ENCODE measurements at regions not wholly inside any gene's neighbourhood (a gene's known extent, or its start where the extent isn't known, plus 50 kb on each side); places are given as distances from the start of the nearest gene placed in this dataset.
"Not testable (repeated sequence)": the region's sequence is repeated elsewhere in the genome, so short reads cannot be mapped to it uniquely, and the experiment has no call there.

DNA sequence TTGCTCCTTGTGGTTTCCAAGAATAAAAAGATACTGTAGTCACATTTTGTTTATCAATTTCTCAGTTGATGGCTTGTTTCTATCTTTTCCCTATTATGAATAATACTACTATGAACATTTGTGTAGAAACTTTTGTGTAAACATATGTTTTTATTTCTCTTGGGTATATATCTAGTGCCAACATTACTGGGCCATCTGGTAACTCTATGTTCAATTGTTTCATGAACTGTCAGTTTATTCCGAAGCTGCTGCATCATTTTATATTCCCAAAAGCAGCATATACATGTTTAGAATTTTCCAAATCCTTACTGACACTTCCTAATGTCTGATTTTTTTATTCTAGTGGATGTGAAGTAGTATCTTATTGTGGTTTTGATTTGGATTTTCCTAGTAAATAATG, 737.6 kb upstream of the TMEFF2 start:
- no peak for TF ChIP-seq CTCF (IDR thresholded peaks at IDR 0.05)
- WGBS (ENCODE audit: insufficient coverage): no CpG with 5 or more reads among the region's 1 CpG
- no peak overlapping the region for H3K9ac ChIP-seq (ENCODE audit: insufficient read depth, low read length, poor library complexity, severe bottlenecking)
- Mint-ChIP-seq H3K4me3 (no peak overlapping the region), H3K4me1 (no peaks in the 10 kb centered on the region), H3K9me3 (peaks cover 2 to 18% (median 8%) of the 10 kb centered on the region in 7 donors), H3K27ac (no peak overlapping the region), H3K27me3 (ENCODE audit: low read depth in 3 of 3) (no peaks in the 10 kb centered on the region), H3K36me3 (no peaks in the 10 kb centered on the region)
- no peaks in the 10 kb centered on the region for H3K4me1 ChIP-seq (ENCODE audit: control insufficient read depth in 1 of 2, insufficient read depth in 2 of 2, low read length in 2 of 2)
- H3K4me2 ChIP-seq (replicated peaks; ENCODE audit: extremely low read depth, low read length, poor library complexity, severe bottlenecking): no peak overlapping the region
- H3K27me3 ChIP-seq (ENCODE audit: control insufficient read depth in 2 of 2, insufficient read depth in 2 of 2, low read length in 2 of 2): no peaks in the 10 kb centered on the region
- peaks cover 0 to 6% of the 10 kb centered on the region in 2 donors for H3K9me3 ChIP-seq (replicated peaks in 1 of 2; ENCODE audit: control insufficient read depth in 1 of 2, insufficient read depth in 1 of 2, low read length in 2 of 2)
- no peak for DNase-seq
- H3K4me3 ChIP-seq (replicated peaks in 1 of 3; ENCODE audit: low read depth in 2 of 3, low read length in 3 of 3): no peak overlapping the region
- no peaks in the 10 kb centered on the region for H3K36me3 ChIP-seq (replicated peaks in 1 of 2; ENCODE audit: control insufficient read depth in 1 of 2, insufficient read depth in 2 of 2, low read length in 2 of 2)
- no peaks in the 10 kb centered on the region for H3K79me2 ChIP-seq (ENCODE audit: insufficient read depth, low read length)
- intact Hi-C loops (cut with micrococcal nuclease): no loop called here
- H3K27ac ChIP-seq (ENCODE audit: low read depth in 1 of 2, low read length in 2 of 2): no peak overlapping the region
- H4K20me1 ChIP-seq (ENCODE audit: insufficient read depth, low read length): no peaks in the 10 kb centered on the region
- no peak overlapping the region for H2AFZ ChIP-seq (ENCODE audit: insufficient read depth, low read depth, low read length, poor library complexity, severe bottlenecking)

- H3K4me3 ChIP-seq (replicated peaks in 1 of 3; ENCODE audit: low read depth in 2 of 3, low read length in 3 of 3); H3K4me3 Mint-ChIP-seq; H3K4me2 ChIP-seq (replicated peaks; ENCODE audit: extremely low read depth, low read length, poor library complexity, severe bottlenecking); H3K27ac ChIP-seq (ENCODE audit: low read depth in 1 of 2, low read length in 2 of 2); H3K27me3 ChIP-seq (ENCODE audit: control insufficient read depth in 2 of 2, insufficient read depth in 2 of 2, low read length in 2 of 2); H4K20me1 ChIP-seq (ENCODE audit: insufficient read depth, low read length); H3K36me3 ChIP-seq (replicated peaks in 1 of 2; ENCODE audit: control insufficient read depth in 1 of 2, insufficient read depth in 2 of 2, low read length in 2 of 2); H3K36me3 Mint-ChIP-seq; H3K4me1 ChIP-seq (ENCODE audit: control insufficient read depth in 1 of 2, insufficient read depth in 2 of 2, low read length in 2 of 2); H3K4me1 Mint-ChIP-seq; H2AFZ ChIP-seq (ENCODE audit: insufficient read depth, low read depth, low read length, poor library complexity, severe bottlenecking); intact Hi-C loops (cut with micrococcal nuclease); H3K27ac Mint-ChIP-seq; H3K27me3 Mint-ChIP-seq (ENCODE audit: low read depth in 3 of 3); H3K9ac ChIP-seq (ENCODE audit: insufficient read depth, low read length, poor library complexity, severe bottlenecking); H3K79me2 ChIP-seq (ENCODE audit: insufficient read depth, low read length); DNase-seq: not testable (repeated sequence)
- WGBS (ENCODE audit: insufficient coverage): 95% methylated on average over 4 of the region's 4 CpGs
- H3K9me3 ChIP-seq (replicated peaks in 1 of 2; ENCODE audit: control insufficient read depth in 1 of 2, insufficient read depth in 1 of 2, low read length in 2 of 2): peaks cover 0 to 17% of the 10 kb centered on the region in 2 donors
- peaks cover 5 to 15% (median 9%) of the 10 kb centered on the region in 7 donors for H3K9me3 Mint-ChIP-seq
Observed at GRCh38 chr2:192921631-192922030, 726.9 kb upstream of the TMEFF2 start.

All from CD14-positive monocyte (primary cell).